Effector CD4-positive, alpha-beta T cell (primary cell): ENCODE measurements at regions not wholly inside any gene's neighbourhood (a gene's known extent, or its start where the extent isn't known, plus 50 kb on each side); places are given as distances from the start of the nearest gene placed in this dataset.

Source experiments
- DNase-seq: peaks from one replicate; pipeline ENCODE4 v3.0.0-alpha.2; 2020

GRCh38 chr1:56390934-56391731 is 188.2 kb downstream of the PLPP3 start:
- DNase-seq = no peak

- DNase-seq = no peak
Observed at GRCh38 chr1:56390232-56390867, 189.0 kb downstream of the PLPP3 start.

- DNase-seq = no peak
Observed at GRCh38 chr1:56389813-56390212, 189.6 kb downstream of the PLPP3 start.

- DNase-seq = no peak
Observed at GRCh38 chr1:56387071-56387740, 192.2 kb downstream of the PLPP3 start.

- no peak for DNase-seq
Observed at GRCh38 chr1:56385314-56385713, 194.0 kb downstream of the PLPP3 start.

- DNase-seq = no peak
Observed at GRCh38 chr1:56382929-56383328, 196.4 kb downstream of the PLPP3 start.

- no peak for DNase-seq
Observed at GRCh38 chr1:56380531-56380930, 198.8 kb downstream of the PLPP3 start.

- DNase-seq = no peak
Observed at GRCh38 chr1:56378341-56379070, 200.9 kb downstream of the PLPP3 start.

GRCh38 chr1:56377431-56377830 is 201.9 kb downstream of the PLPP3 start:
- no peak for DNase-seq

GRCh38 chr1:56376188-56376984 is 203.0 kb downstream of the PLPP3 start:
- no peak for DNase-seq

- DNase-seq = no peak
Observed at GRCh38 chr1:56375326-56375804, 204.0 kb downstream of the PLPP3 start.

- no peak for DNase-seq
Observed at GRCh38 chr1:56374026-56374974, 205.1 kb downstream of the PLPP3 start.

GRCh38 chr1:56370513-56370912 is 208.8 kb downstream of the PLPP3 start:
- DNase-seq = no peak

- no peak for DNase-seq
Observed at GRCh38 chr1:56363007-56363770, 216.2 kb downstream of the PLPP3 start.

- no peak for DNase-seq
Observed at GRCh38 chr1:56360021-56360420, 219.3 kb downstream of the PLPP3 start.

- no peak for DNase-seq
Observed at GRCh38 chr1:56359056-56359455, 220.3 kb downstream of the PLPP3 start.

- no peak for DNase-seq
Observed at GRCh38 chr1:56357927-56358690, 221.3 kb downstream of the PLPP3 start.

GRCh38 chr1:56356376-56356990 is 222.9 kb downstream of the PLPP3 start:
- DNase-seq = no peak

- no peak for DNase-seq
Observed at GRCh38 chr1:56355918-56356317, 223.4 kb downstream of the PLPP3 start.
